Urinary bladder (tissue), 3 donors: ENCODE measurements at regions not wholly inside any gene's neighbourhood (a gene's known extent, or its start where the extent isn't known, plus 50 kb on each side); places are given as distances from the start of the nearest gene placed in this dataset.
"Not testable (repeated sequence)": the region's sequence is repeated elsewhere in the genome, so short reads cannot be mapped to it uniquely, and the experiment has no call there.

Experiments
- DNase-seq: peaks from one replicate; pipeline ENCODE4 v3.0.0-alpha.2; 2015; ENCODE audit errors: extremely low spot score
- H3K27ac ChIP-seq: one replicate; pipeline ENCODE4 v1.5.1; 2013; ENCODE audit warnings: low read depth, mild to moderate bottlenecking, moderate library complexity
- H3K36me3 ChIP-seq: one replicate; pipeline ENCODE4 v1.6.1; 2013; ENCODE audit warnings: mild to moderate bottlenecking, moderate library complexity; ENCODE audit not compliant: insufficient read depth
- H3K4me1 ChIP-seq: one replicate; pipeline ENCODE4 v1.6.1; 2013; ENCODE audit warnings: mild to moderate bottlenecking, moderate library complexity; ENCODE audit not compliant: insufficient read depth
- H3K4me3 ChIP-seq: one replicate; pipeline ENCODE4 v1.5.1; 2013; ENCODE audit warnings: low read depth, low read length
- WGBS: extraction: QIAGEN DNeasy Blood & Tissue Kit; methylation state at CpG from one replicate; pipeline ENCODE4 v1.1.7; 2013; 5-methylcytosine and 5-hydroxymethylcytosine counted together
- donor health status: healthy with polysubstance abuse.
- donor health status: healthy.

DNA sequence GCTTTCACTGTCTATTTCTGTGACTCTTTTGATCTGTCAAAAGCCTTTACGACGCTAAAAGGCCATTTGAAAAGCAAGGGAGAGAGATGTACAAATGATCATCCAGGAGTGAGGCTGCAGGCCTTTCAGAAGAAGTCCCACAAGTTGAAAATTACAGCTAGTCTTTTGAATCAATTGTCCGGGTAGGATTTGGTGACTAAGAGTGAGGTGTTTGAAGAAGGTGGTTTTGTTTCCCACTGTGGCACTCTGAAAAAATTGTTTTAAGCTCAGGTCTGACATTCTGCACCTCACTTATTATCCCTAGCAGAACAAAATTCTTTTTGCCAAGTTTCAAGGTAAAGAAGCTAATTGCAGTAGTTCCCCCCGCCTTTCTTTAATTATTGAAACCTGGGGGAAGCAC is 50.8 kb upstream of the TMEM108 start:
- WGBS, result 92% methylated on average over 4 of the region's 4 CpGs
- H3K36me3 ChIP-seq, result no peaks in the 10 kb centered on the region

GRCh38 chr3:132984181-132984580 is 54.0 kb upstream of the TMEM108 start:
- 90% methylated on average over 1 of the region's 1 CpG for WGBS
- Histone ChIP-seq H3K27ac (no peak overlapping the region), H3K36me3 (no peaks in the 10 kb centered on the region), H3K4me1 (no peaks in the 10 kb centered on the region), H3K4me3 (no peak overlapping the region)
- DNase-seq, result no peak

More for the DNA sequence above, 50.8 kb upstream of the TMEM108 start:
- Histone ChIP-seq H3K4me3 (no peak overlapping the region), H3K27ac (no peak overlapping the region), H3K4me1 (no peaks in the 10 kb centered on the region)
- no peak for DNase-seq

GRCh38 chr3:132983143-132983770 is 54.9 kb upstream of the TMEM108 start:
- Histone ChIP-seq H3K4me1 (no peaks in the 10 kb centered on the region), H3K27ac (no peak overlapping the region), H3K36me3 (no peaks in the 10 kb centered on the region), H3K4me3 (no peak overlapping the region)
- no peak for DNase-seq
- WGBS, result 41% methylated on average over 1 of the region's 1 CpG

- H3K27ac ChIP-seq, result no peak overlapping the region
- H3K36me3 ChIP-seq, result no peaks in the 10 kb centered on the region
- no peak overlapping the region for H3K4me3 ChIP-seq
- DNase-seq, result no peak
- H3K4me1 ChIP-seq, result no peaks in the 10 kb centered on the region
- WGBS, result 81% methylated on average over 1 of the region's 1 CpG
These were observed 56.5 kb upstream of the TMEM108 start for GRCh38 chr3:132981719-132982118.

- Histone ChIP-seq H3K4me3 (no peak overlapping the region), H3K4me1 (no peaks in the 10 kb centered on the region), H3K36me3 (no peaks in the 10 kb centered on the region), H3K27ac (no peak overlapping the region)
- DNase-seq, result no peak
- 84% methylated on average over 2 of the region's 2 CpGs for WGBS
These were observed 58.1 kb upstream of the TMEM108 start for GRCh38 chr3:132980102-132980501.

GRCh38 chr3:132979606-132980005 is 58.6 kb upstream of the TMEM108 start:
- Histone ChIP-seq H3K27ac (no peak overlapping the region), H3K4me3 (no peak overlapping the region), H3K4me1 (no peaks in the 10 kb centered on the region), H3K36me3 (no peaks in the 10 kb centered on the region)
- whole genome bisulfite sequencing, result 98% methylated on average over 1 of the region's 1 CpG
- no peak for DNase-seq

DNA sequence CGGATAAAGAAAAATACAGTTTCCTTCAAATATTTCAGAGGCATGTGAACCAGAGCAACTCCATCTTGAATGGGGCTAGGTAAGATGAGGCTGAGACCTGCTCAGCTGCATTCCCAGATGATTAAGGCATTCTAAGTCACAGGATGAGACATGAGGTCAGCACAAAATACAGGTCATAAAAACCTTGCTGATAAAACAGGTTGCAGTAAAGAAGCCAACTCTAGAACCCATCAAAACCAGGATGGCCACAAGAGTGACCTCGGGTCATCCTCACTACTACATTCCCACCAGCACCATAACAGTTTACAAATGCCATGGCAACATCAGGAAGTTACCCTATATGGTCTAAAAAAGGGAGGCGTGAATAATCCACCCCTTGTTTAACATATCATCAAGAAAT is 59.2 kb upstream of the TMEM108 start:
- WGBS, result 80% methylated on average over 3 of the region's 3 CpGs

GRCh38 chr3:132978464-132978863 is 59.7 kb upstream of the TMEM108 start:
- no peak overlapping the region for H3K27ac ChIP-seq
- no peak for DNase-seq
- H3K4me3 ChIP-seq, result no peak overlapping the region
- H3K36me3 ChIP-seq, result no peaks in the 10 kb centered on the region
- WGBS, result 36% methylated on average over 2 of the region's 2 CpGs
- no peaks in the 10 kb centered on the region for H3K4me1 ChIP-seq

More for the DNA sequence above, 59.2 kb upstream of the TMEM108 start:
- not testable (repeated sequence) for H3K27ac ChIP-seq, H3K4me1 ChIP-seq, H3K36me3 ChIP-seq, DNase-seq, H3K4me3 ChIP-seq

- no peak overlapping the region for H3K4me3 ChIP-seq
- no peak overlapping the region for H3K27ac ChIP-seq
- H3K36me3 ChIP-seq, result no peaks in the 10 kb centered on the region
- no peaks in the 10 kb centered on the region for H3K4me1 ChIP-seq
- 79% methylated on average over 7 of the region's 7 CpGs for WGBS
- DNase-seq, result no peak
These were observed 64.1 kb upstream of the TMEM108 start for GRCh38 chr3:132974097-132974496.

GRCh38 chr3:132973441-132973840 is 64.8 kb upstream of the TMEM108 start:
- no peaks in the 10 kb centered on the region for H3K36me3 ChIP-seq
- no peaks in the 10 kb centered on the region for H3K4me1 ChIP-seq
- H3K4me3 ChIP-seq, result no peak overlapping the region
- no peak for DNase-seq
- 91% methylated on average over 5 of the region's 5 CpGs for WGBS
- no peak overlapping the region for H3K27ac ChIP-seq

GRCh38 chr3:132972333-132972732 is 65.9 kb upstream of the TMEM108 start:
- H3K27ac ChIP-seq, result no peak overlapping the region
- no peak overlapping the region for H3K4me3 ChIP-seq
- H3K36me3 ChIP-seq, result no peaks in the 10 kb centered on the region
- DNase-seq, result no peak
- no peaks in the 10 kb centered on the region for H3K4me1 ChIP-seq

DNA sequence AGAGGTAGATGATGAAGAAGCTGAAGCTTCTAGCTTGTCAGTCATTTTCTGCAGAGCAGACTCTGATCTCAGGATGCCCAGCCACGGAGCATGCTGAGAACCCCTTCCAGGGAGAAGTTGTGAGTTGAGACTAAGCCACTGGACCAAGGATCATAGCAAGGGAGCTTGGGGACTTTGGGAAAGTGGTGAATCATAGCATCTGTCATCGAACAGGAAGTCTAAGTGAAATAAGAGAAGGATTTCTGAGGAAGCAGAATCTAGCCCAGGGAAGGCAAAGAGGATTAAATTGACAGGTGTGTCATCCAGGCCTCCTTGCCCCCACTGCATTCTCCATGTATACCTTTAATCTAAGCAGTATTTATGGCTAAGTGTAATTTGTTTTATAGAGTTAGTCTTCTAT is 71.8 kb upstream of the TMEM108 start:
- 67% methylated on average over 2 of the region's 2 CpGs for WGBS
- Histone ChIP-seq H3K4me1 (no peaks in the 10 kb centered on the region), H3K36me3 (no peaks in the 10 kb centered on the region), H3K27ac (no peak overlapping the region), H3K4me3 (no peak overlapping the region)
- no peak for DNase-seq

DNA sequence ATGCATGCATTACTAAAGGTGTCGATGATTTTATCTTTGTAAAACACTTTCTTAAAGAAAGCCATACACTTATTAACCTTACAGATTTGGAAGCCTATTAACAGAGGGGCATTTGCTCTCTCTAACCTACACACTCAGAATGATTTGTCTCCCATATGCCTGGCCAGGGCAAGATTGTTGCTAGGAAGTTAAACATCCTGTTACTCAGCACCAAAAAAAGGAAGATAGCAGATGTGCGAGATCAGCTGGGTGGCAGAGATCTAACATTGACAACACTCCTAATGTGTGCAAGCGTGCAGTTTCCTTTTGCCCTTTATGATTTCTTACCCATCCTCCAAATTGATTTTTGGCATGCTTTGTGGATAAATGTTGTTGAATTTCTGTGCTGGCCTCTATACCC is 73.9 kb upstream of the TMEM108 start:
- no peaks in the 10 kb centered on the region for H3K4me1 ChIP-seq
- no peak overlapping the region for H3K27ac ChIP-seq
- no peaks in the 10 kb centered on the region for H3K36me3 ChIP-seq
- H3K4me3 ChIP-seq, result no peak overlapping the region
- DNase-seq, result no peak
- 44% methylated on average over 3 of the region's 3 CpGs for WGBS

DNA sequence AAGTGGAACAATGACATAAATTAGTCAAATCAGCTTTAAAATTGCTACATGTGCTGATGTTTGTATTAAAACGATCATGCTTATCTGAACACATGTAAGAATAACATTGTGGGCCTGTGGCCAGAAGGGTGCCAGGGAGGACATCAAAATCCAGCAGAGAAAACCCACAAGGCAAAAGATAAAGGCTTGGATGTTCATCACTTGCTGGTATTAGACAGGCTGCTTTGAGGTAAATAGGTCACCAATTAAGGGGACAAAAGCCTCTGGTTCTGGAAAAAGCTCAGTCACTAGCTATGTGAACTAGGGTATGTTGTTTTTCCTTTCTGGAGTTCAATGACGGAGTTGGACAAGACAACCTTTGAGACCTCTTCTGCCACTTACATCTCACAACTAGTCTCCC is 74.4 kb upstream of the TMEM108 start:
- Histone ChIP-seq H3K27ac (no peak overlapping the region), H3K4me3 (no peak overlapping the region), H3K36me3 (no peaks in the 10 kb centered on the region), H3K4me1 (no peaks in the 10 kb centered on the region)
- 42% methylated on average over 2 of the region's 2 CpGs for WGBS
- DNase-seq, result no peak

GRCh38 chr3:132961991-132962390 is 76.2 kb upstream of the TMEM108 start:
- WGBS, result 76% methylated on average over 1 of the region's 1 CpG
- H3K4me3 ChIP-seq, result no peak overlapping the region
- no peak for DNase-seq

More at GRCh38 chr3:132961991-132962390, 76.2 kb upstream of the TMEM108 start:
- H3K36me3 ChIP-seq, result no peaks in the 10 kb centered on the region
- no peaks in the 10 kb centered on the region for H3K4me1 ChIP-seq
- H3K27ac ChIP-seq, result no peak overlapping the region
